PC-9 (cell line): ENCODE measurements at regions not wholly inside any gene's neighbourhood (a gene's known extent, or its start where the extent isn't known, plus 50 kb on each side); places are given as distances from the start of the nearest gene placed in this dataset.

Experiments used
- CTCF ChIP-seq: fragments of 200-600 bp; sonication (generic); conservative IDR thresholded peaks from 2 replicates; pipeline ENCODE4 v1.6.1; 2017; ENCODE audit warnings: mixed run types, antibody characterized with exemption, mild to moderate bottlenecking, moderate library complexity
- EZH2 ChIP-seq: fragments of 200-600 bp; sonication (generic); IDR thresholded peaks from 2 replicates; pipeline ENCODE4 v1.8.0; 2017; ENCODE audit warnings: antibody characterized with exemption, low read depth

- TF ChIP-seq CTCF (no peak), EZH2 (no peak)
Measured at GRCh38 chr9:88873635-88874034, 117.6 kb upstream of the S1PR3 start.
